ENCODE measurements at regions not wholly inside any gene's neighbourhood (a gene's known extent, or its start where the extent isn't known, plus 50 kb on each side); places are given as distances from the start of the nearest gene placed in this dataset.

DNA sequence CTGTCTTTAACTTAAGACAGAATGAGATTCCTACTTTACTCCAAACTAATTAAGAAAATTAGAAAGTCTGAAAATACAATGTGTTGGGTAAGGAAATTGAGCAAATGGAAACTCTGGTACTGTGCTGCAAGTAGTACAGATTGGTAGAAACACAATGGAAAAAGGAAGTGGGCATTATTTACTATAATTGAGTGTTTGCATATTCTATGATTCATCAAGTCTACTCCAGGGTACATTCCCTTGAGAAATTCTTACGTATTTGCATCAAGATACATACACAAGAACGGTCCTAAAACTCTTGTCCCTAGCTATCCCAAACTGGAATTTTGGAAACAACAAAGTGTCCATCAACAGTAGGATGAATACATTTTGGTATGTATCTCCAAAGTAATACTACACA is 123.5 kb upstream of the TARS1 start:
- H3K27ac ChIP-seq (ENCODE audit: insufficient read depth, low read depth, low read length) = no peak overlapping the region
- ChIA-PET CTCF (interaction anchor here (1.5 kb wide), 1 partner anchor 47 kb away, joined by 3 read pairs; no protein-coding TSS in a partner anchor), POLR2A (no interaction called here)
- intact Hi-C loops (cut with micrococcal nuclease) (loop anchor here (1.0 kb wide), 1 partner anchor 53 kb away; no protein-coding TSS in a partner anchor), dilution Hi-C loops (cut with MboI; ENCODE audit: extremely low pct_ligation_motif_present, low sequenced_read_pairs) (no loop called here)
- no peaks in the 10 kb centered on the region for H3K79me2 ChIP-seq (ENCODE audit: control insufficient read depth, insufficient read depth, low read length)
- H3K9me3 ChIP-seq (replicated peaks; ENCODE audit: control insufficient read depth, insufficient read depth, low read length) = no peaks in the 10 kb centered on the region
- H3K9me1 ChIP-seq (replicated peaks; ENCODE audit: control insufficient read depth, extremely low read depth, insufficient read depth, low read length) = no peaks in the 10 kb centered on the region
- FAIRE-seq (no peak), DNase-seq (ENCODE audit: low read depth, low spot score) (peak; percentile 81)
- TF ChIP-seq MYC (IDR thresholded peaks at IDR 0.05; ENCODE audit: low read depth, low read length) = no peak
- TF ChIP-seq JUN (IDR thresholded peaks at IDR 0.05; ENCODE audit: borderline replicate concordance, insufficient read depth, insufficient read length, low read depth) = peak; percentile 77
- TF ChIP-seq FOS (IDR thresholded peaks at IDR 0.05; ENCODE audit: borderline replicate concordance, insufficient read depth, low read length) = peak; percentile 25
- H4K20me1 ChIP-seq (replicated peaks; ENCODE audit: control insufficient read depth, extremely low read depth, insufficient read depth, low read length) = no peaks in the 10 kb centered on the region
- no peak overlapping the region for H3K9ac ChIP-seq (replicated peaks; ENCODE audit: extremely low read depth, insufficient read depth, low read length)
- BruUV-seq (replicated peaks) = no TSS peak
- H3K4me2 ChIP-seq (ENCODE audit: insufficient read depth, low read length) = peak overlapping the region; percentile 34
- H3K27me3 ChIP-seq (ENCODE audit: control insufficient read depth in 2 of 2, insufficient read depth in 2 of 2, low read length in 2 of 2) = no peaks in the 10 kb centered on the region
- H2AFZ ChIP-seq (ENCODE audit: low read depth, low read length) = no peak overlapping the region
- no peak overlapping the region for H3K4me3 ChIP-seq (replicated peaks in 1 of 3; ENCODE audit: insufficient read depth in 1 of 3, low read depth in 1 of 3, low read length in 3 of 3)
- H3K36me3 ChIP-seq (ENCODE audit: control insufficient read depth in 2 of 2, extremely low read depth in 1 of 2, insufficient read depth in 2 of 2, low read length in 2 of 2) = no peaks in the 10 kb centered on the region
- H3K4me1 ChIP-seq (ENCODE audit: control insufficient read depth, extremely low read depth, insufficient read depth, low read length) = peaks cover 34% of the 10 kb centered on the region

- H3K27ac ChIP-seq (ENCODE audit: insufficient read depth, low read depth, low read length) = no peak overlapping the region
- intact Hi-C loops (cut with micrococcal nuclease) = no loop called here
- CTCF ChIA-PET = interaction anchor here (1.0 to 1.9 kb wide), 3 partner anchors 10 to 20 kb away, joined by 3 to 9 read pairs (median 4); no protein-coding TSS in a partner anchor
- no peaks in the 10 kb centered on the region for H4K20me1 ChIP-seq (replicated peaks; ENCODE audit: control insufficient read depth, extremely low read depth, insufficient read depth, low read length)
- H3K4me3 ChIP-seq (replicated peaks in 1 of 3; ENCODE audit: insufficient read depth in 1 of 3, low read depth in 1 of 3, low read length in 3 of 3) = no peak overlapping the region
- no peaks in the 10 kb centered on the region for H3K79me2 ChIP-seq (ENCODE audit: control insufficient read depth, insufficient read depth, low read length)
- POLR2A ChIA-PET = no interaction called here
- DNase-seq (ENCODE audit: low read depth, low spot score) (no peak), FAIRE-seq (no peak)
- H3K4me2 ChIP-seq (ENCODE audit: insufficient read depth, low read length) = no peak overlapping the region
- no TSS peak for BruUV-seq (replicated peaks)
- H3K9ac ChIP-seq (replicated peaks; ENCODE audit: extremely low read depth, insufficient read depth, low read length) = no peak overlapping the region
- H2AFZ ChIP-seq (ENCODE audit: low read depth, low read length) = no peak overlapping the region
- no peaks in the 10 kb centered on the region for H3K27me3 ChIP-seq (ENCODE audit: control insufficient read depth in 2 of 2, insufficient read depth in 2 of 2, low read length in 2 of 2)
- no peaks in the 10 kb centered on the region for H3K9me1 ChIP-seq (replicated peaks; ENCODE audit: control insufficient read depth, extremely low read depth, insufficient read depth, low read length)
- H3K36me3 ChIP-seq (ENCODE audit: control insufficient read depth in 2 of 2, extremely low read depth in 1 of 2, insufficient read depth in 2 of 2, low read length in 2 of 2) = no peaks in the 10 kb centered on the region
- dilution Hi-C loops (cut with MboI; ENCODE audit: extremely low pct_ligation_motif_present, low sequenced_read_pairs) = no loop called here
- no peak for TF ChIP-seq POLR2AphosphoS5 (IDR thresholded peaks at IDR 0.05; ENCODE audit: insufficient read depth, low read depth, low read length)
- no peak for TF ChIP-seq GATA2 (IDR thresholded peaks at IDR 0.05; ENCODE audit: insufficient read depth, insufficient read length, low read depth, low read length)
- H3K4me1 ChIP-seq (ENCODE audit: control insufficient read depth, extremely low read depth, insufficient read depth, low read length) = peaks cover 34% of the 10 kb centered on the region
- H3K9me3 ChIP-seq (replicated peaks; ENCODE audit: control insufficient read depth, insufficient read depth, low read length) = no peaks in the 10 kb centered on the region
Observed at GRCh38 chr5:33319151-33319550, 121.6 kb upstream of the TARS1 start.

All from endothelial cell of umbilical vein (primary cell).